Hepatocyte (in vitro differentiated cells): ENCODE measurements at regions not wholly inside any gene's neighbourhood (a gene's known extent, or its start where the extent isn't known, plus 50 kb on each side); places are given as distances from the start of the nearest gene placed in this dataset.

Experiments used
- CTCF ChIP-seq: fragments of 200-600 bp; sonication (generic); IDR thresholded peaks from 2 replicates; pipeline ENCODE4 v1.5.1; 2016; ENCODE audit warnings: antibody characterized with exemption, mild to moderate bottlenecking; ENCODE audit not compliant: poor library complexity
- EZH2 ChIP-seq: fragments of 200-600 bp; sonication (generic); IDR thresholded peaks from 2 replicates; pipeline ENCODE4 v1.6.1; 2016; ENCODE audit warnings: antibody characterized with exemption, mild to moderate bottlenecking, borderline replicate concordance
- EZH2phosphoT487 ChIP-seq: fragments of 200-600 bp; sonication (generic); IDR thresholded peaks from one replicate; pipeline ENCODE4 v1.6.1; 2018; ENCODE audit warnings: antibody characterized with exemption, mild to moderate bottlenecking, low read depth, moderate library complexity; ENCODE audit not compliant: unreplicated experiment, severe bottlenecking

- no peak for TF ChIP-seq CTCF
- no peak for TF ChIP-seq EZH2phosphoT487
- TF ChIP-seq EZH2: no peak
Observed at GRCh38 chr4:174038481-174038880, 245.0 kb downstream of the FBXO8 start.
